Stimulated activated naive CD8-positive, alpha-beta T cell treated with anti-CD3 and anti-CD28 coated beads, Interleukin-15, amount 100 ng/mL, for 72 hours (primary cell): ENCODE measurements at regions not wholly inside any gene's neighbourhood (a gene's known extent, or its start where the extent isn't known, plus 50 kb on each side); places are given as distances from the start of the nearest gene placed in this dataset.

ENCODE experiments used
- ATAC-seq: fragments of 150-1000 bp; cut with Tn5 transposase; 2 replicates; pipeline ENCODE4 v1.10.0; 2021; ENCODE audit warnings: mild to moderate bottlenecking, moderate library complexity
- DNase-seq, 2 donors: peaks; one replicate each; pipeline ENCODE4 v3.0.0; 2021 to 2022
- H3K27ac Mint-ChIP-seq, 2 donors: one replicate each; pipeline ENCODE4 v1.8.0; 2022; ENCODE audit warnings: mild to moderate bottlenecking in 2 of 2, mixed read lengths in 2 of 2, moderate library complexity in 2 of 2
- H3K27me3 Mint-ChIP-seq: one replicate; pipeline ENCODE4 v1.8.0; 2022; ENCODE audit warnings: mixed read lengths
- H3K4me1 Mint-ChIP-seq: one replicate; pipeline ENCODE4 v1.8.0; 2022; ENCODE audit warnings: mild to moderate bottlenecking, mixed read lengths
- H3K4me3 Mint-ChIP-seq, 2 donors: one replicate each; pipeline ENCODE4 v1.8.0; 2022; ENCODE audit warnings: mild to moderate bottlenecking in 2 of 2, mixed read lengths in 2 of 2, moderate library complexity in 1 of 2
- H3K9me3 Mint-ChIP-seq, 2 donors: one replicate each; pipeline ENCODE4 v1.8.0; 2022; ENCODE audit warnings: mixed read lengths in 2 of 2

GRCh38 chr2:21640046-21640445 lies 516.3 kb downstream of the TDRD15 start:
- peaks cover 8 to 10% of the 10 kb centered on the region in 2 donors for H3K9me3 Mint-ChIP-seq
- H3K4me1 Mint-ChIP-seq, result no peaks in the 10 kb centered on the region
- H3K27me3 Mint-ChIP-seq, result no peaks in the 10 kb centered on the region
- H3K27ac Mint-ChIP-seq, result no peak overlapping the region
- no peak for ATAC-seq
- no peak for DNase-seq
- H3K4me3 Mint-ChIP-seq, result no peak overlapping the region

GRCh38 chr2:21642647-21643046 lies 518.9 kb downstream of the TDRD15 start:
- no peak overlapping the region for H3K4me3 Mint-ChIP-seq
- ATAC-seq (no peak), DNase-seq (no peak)
- H3K4me1 Mint-ChIP-seq, result no peaks in the 10 kb centered on the region
- H3K27ac Mint-ChIP-seq, result no peak overlapping the region
- no peaks in the 10 kb centered on the region for H3K27me3 Mint-ChIP-seq
- peaks cover 10% of the 10 kb centered on the region in 2 donors for H3K9me3 Mint-ChIP-seq

GRCh38 chr2:21643180-21643579 lies 519.4 kb downstream of the TDRD15 start:
- no peak overlapping the region for H3K4me3 Mint-ChIP-seq
- no peak overlapping the region for H3K27ac Mint-ChIP-seq
- H3K9me3 Mint-ChIP-seq, result peaks cover 10 to 14% of the 10 kb centered on the region in 2 donors
- no peak for DNase-seq
- H3K27me3 Mint-ChIP-seq, result no peaks in the 10 kb centered on the region
- ATAC-seq, result no peak
- no peaks in the 10 kb centered on the region for H3K4me1 Mint-ChIP-seq

- Mint-ChIP-seq H3K4me1 (no peaks in the 10 kb centered on the region), H3K27ac (no peak overlapping the region), H3K4me3 (no peak overlapping the region), H3K27me3 (no peaks in the 10 kb centered on the region), H3K9me3 (peaks cover 10 to 16% of the 10 kb centered on the region in 2 donors)
- ATAC-seq, result no peak
- no peak for DNase-seq
These were observed 520.5 kb downstream of the TDRD15 start for GRCh38 chr2:21644266-21644665.

- no peak for DNase-seq
- H3K9me3 Mint-ChIP-seq, result peaks cover 5 to 7% of the 10 kb centered on the region in 2 donors
- no peaks in the 10 kb centered on the region for H3K4me1 Mint-ChIP-seq
- H3K27me3 Mint-ChIP-seq, result no peaks in the 10 kb centered on the region
- no peak overlapping the region for H3K27ac Mint-ChIP-seq
- ATAC-seq, result no peak
- no peak overlapping the region for H3K4me3 Mint-ChIP-seq
These were observed 522.6 kb downstream of the TDRD15 start for GRCh38 chr2:21646345-21646744.

- no peak overlapping the region for H3K27ac Mint-ChIP-seq
- peaks cover 0 to 14% of the 10 kb centered on the region in 2 donors for H3K9me3 Mint-ChIP-seq
- H3K27me3 Mint-ChIP-seq, result no peaks in the 10 kb centered on the region
- no peaks in the 10 kb centered on the region for H3K4me1 Mint-ChIP-seq
- no peak overlapping the region for H3K4me3 Mint-ChIP-seq
- DNase-seq (no peak), ATAC-seq (no peak)
These were observed 526.8 kb downstream of the TDRD15 start for GRCh38 chr2:21650569-21650968.

GRCh38 chr2:21655136-21655535 lies 531.4 kb downstream of the TDRD15 start:
- Mint-ChIP-seq H3K9me3 (peaks cover 0 to 13% of the 10 kb centered on the region in 2 donors), H3K27ac (no peak overlapping the region), H3K4me3 (no peak overlapping the region), H3K4me1 (no peaks in the 10 kb centered on the region), H3K27me3 (no peaks in the 10 kb centered on the region)
- DNase-seq (no peak), ATAC-seq (no peak)

GRCh38 chr2:21656330-21657075 lies 532.7 kb downstream of the TDRD15 start:
- Mint-ChIP-seq H3K4me1 (no peaks in the 10 kb centered on the region), H3K4me3 (no peak overlapping the region), H3K27me3 (no peaks in the 10 kb centered on the region), H3K27ac (no peak overlapping the region), H3K9me3 (peaks cover 0 to 22% of the 10 kb centered on the region in 2 donors)
- ATAC-seq (no peak), DNase-seq (no peak)

GRCh38 chr2:21657445-21657844 lies 533.7 kb downstream of the TDRD15 start:
- Mint-ChIP-seq H3K27me3 (no peaks in the 10 kb centered on the region), H3K4me3 (no peak overlapping the region), H3K9me3 (peaks cover 0 to 17% of the 10 kb centered on the region in 2 donors), H3K4me1 (no peaks in the 10 kb centered on the region), H3K27ac (no peak overlapping the region)
- ATAC-seq (no peak), DNase-seq (no peak)

- H3K4me3 Mint-ChIP-seq, result no peak overlapping the region
- no peaks in the 10 kb centered on the region for H3K27me3 Mint-ChIP-seq
- DNase-seq (no peak), ATAC-seq (no peak)
- peaks cover 0 to 15% of the 10 kb centered on the region in 2 donors for H3K9me3 Mint-ChIP-seq
- H3K27ac Mint-ChIP-seq, result no peak overlapping the region
- H3K4me1 Mint-ChIP-seq, result no peaks in the 10 kb centered on the region
These were observed 534.5 kb downstream of the TDRD15 start for GRCh38 chr2:21658269-21658668.

- Mint-ChIP-seq H3K4me3 (no peak overlapping the region), H3K4me1 (no peaks in the 10 kb centered on the region), H3K27ac (no peak overlapping the region), H3K9me3 (peaks cover 0 to 15% of the 10 kb centered on the region in 2 donors), H3K27me3 (no peaks in the 10 kb centered on the region)
- ATAC-seq (no peak), DNase-seq (no peak)
These were observed 535.2 kb downstream of the TDRD15 start for GRCh38 chr2:21658907-21659477.

GRCh38 chr2:21664083-21664482 lies 540.3 kb downstream of the TDRD15 start:
- no peaks in the 10 kb centered on the region for H3K4me1 Mint-ChIP-seq
- no peaks in the 10 kb centered on the region for H3K27me3 Mint-ChIP-seq
- DNase-seq (no peak), ATAC-seq (no peak)
- H3K27ac Mint-ChIP-seq, result no peak overlapping the region
- no peak overlapping the region for H3K4me3 Mint-ChIP-seq
- peaks cover 13 to 29% of the 10 kb centered on the region in 2 donors for H3K9me3 Mint-ChIP-seq

GRCh38 chr2:21667638-21668037 lies 543.9 kb downstream of the TDRD15 start:
- Mint-ChIP-seq H3K4me1 (no peaks in the 10 kb centered on the region), H3K9me3 (peaks cover 19% of the 10 kb centered on the region in 2 donors), H3K27me3 (no peaks in the 10 kb centered on the region), H3K4me3 (no peak overlapping the region), H3K27ac (no peak overlapping the region)
- no peak for DNase-seq
- no peak for ATAC-seq

- ATAC-seq (no peak), DNase-seq (no peak)
- Mint-ChIP-seq H3K27ac (no peak overlapping the region), H3K4me3 (no peak overlapping the region), H3K9me3 (peaks cover 19% of the 10 kb centered on the region in 2 donors), H3K27me3 (no peaks in the 10 kb centered on the region), H3K4me1 (no peaks in the 10 kb centered on the region)
These were observed 544.4 kb downstream of the TDRD15 start for GRCh38 chr2:21668078-21668710.

- ATAC-seq (no peak), DNase-seq (no peak)
- H3K4me3 Mint-ChIP-seq, result no peak overlapping the region
- H3K27ac Mint-ChIP-seq, result no peak overlapping the region
- H3K27me3 Mint-ChIP-seq, result no peaks in the 10 kb centered on the region
- H3K9me3 Mint-ChIP-seq, result peaks cover 7 to 19% of the 10 kb centered on the region in 2 donors
- no peaks in the 10 kb centered on the region for H3K4me1 Mint-ChIP-seq
These were observed 552.3 kb downstream of the TDRD15 start for GRCh38 chr2:21676041-21676440.

GRCh38 chr2:21676676-21677075 lies 552.9 kb downstream of the TDRD15 start:
- peaks cover 7 to 19% of the 10 kb centered on the region in 2 donors for H3K9me3 Mint-ChIP-seq

More at GRCh38 chr2:21676676-21677075, 552.9 kb downstream of the TDRD15 start:
- ATAC-seq (no peak), DNase-seq (no peak)
- H3K4me1 Mint-ChIP-seq, result no peaks in the 10 kb centered on the region
- no peak overlapping the region for H3K27ac Mint-ChIP-seq
- no peaks in the 10 kb centered on the region for H3K27me3 Mint-ChIP-seq
- H3K4me3 Mint-ChIP-seq, result no peak overlapping the region
